ENCODE measurements at regions not wholly inside any gene's neighbourhood (a gene's known extent, or its start where the extent isn't known, plus 50 kb on each side); places are given as distances from the start of the nearest gene placed in this dataset.

GRCh38 chr1:198463709-198464108 is 76.8 kb downstream of the ATP6V1G3 start:
- H3K9me3 ChIP-seq: no peaks in the 10 kb centered on the region
- no peak overlapping the region for H3K4me3 ChIP-seq
- no peak for DNase-seq (ENCODE audit: extremely low spot score)
- H3K36me3 ChIP-seq: no peaks in the 10 kb centered on the region
- no peaks in the 10 kb centered on the region for H3K4me1 ChIP-seq
- H3K27me3 ChIP-seq: no peaks in the 10 kb centered on the region
- intact Hi-C loops (cut with DNase I): no loop called here
- no peak overlapping the region for H3K27ac ChIP-seq (replicated peaks in 1 of 4)
- TF ChIP-seq POLR2AphosphoS5 (IDR thresholded peaks at IDR 0.05): no peak

DNA sequence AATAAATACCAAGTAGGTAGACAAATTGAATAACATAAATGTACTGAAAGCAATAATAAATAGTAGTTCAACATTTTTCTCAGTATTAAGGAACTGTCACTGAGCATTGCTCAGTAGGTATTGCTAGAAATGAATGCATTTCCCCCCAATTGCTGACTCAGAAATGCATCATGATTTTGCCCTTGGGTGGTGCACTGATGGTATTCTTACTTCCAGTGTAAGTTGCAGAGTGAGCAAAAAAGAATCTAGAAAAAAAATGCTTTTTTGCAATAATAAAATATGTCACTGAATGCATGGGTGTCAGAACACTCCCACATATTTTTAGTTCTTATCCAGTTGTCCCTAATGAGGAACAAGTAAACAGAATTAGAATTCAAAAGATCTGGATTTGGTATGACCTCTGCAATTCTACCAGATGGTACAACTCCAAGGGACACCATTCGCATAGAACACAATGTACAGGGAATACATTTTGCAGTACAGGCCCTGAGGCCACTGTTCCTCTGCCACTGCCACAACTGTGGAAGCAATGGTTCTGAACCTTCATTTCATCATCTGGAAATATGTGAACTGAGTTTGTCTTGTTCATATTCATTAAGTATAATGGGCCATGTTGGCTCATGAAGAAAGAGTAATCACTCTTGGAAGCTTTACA is 78.0 kb downstream of the ATP6V1G3 start:
- 84% methylated on average over 1 of the region's 1 CpG for WGBS
- intact Hi-C loops (cut with DNase I): no loop called here
- H3K36me3 ChIP-seq: no peaks in the 10 kb centered on the region
- H3K27me3 ChIP-seq: no peaks in the 10 kb centered on the region
- DNase-seq (ENCODE audit: extremely low spot score): no peak
- no peaks in the 10 kb centered on the region for H3K9me3 ChIP-seq
- H3K4me3 ChIP-seq: no peak overlapping the region
- TF ChIP-seq, protein P1, sequence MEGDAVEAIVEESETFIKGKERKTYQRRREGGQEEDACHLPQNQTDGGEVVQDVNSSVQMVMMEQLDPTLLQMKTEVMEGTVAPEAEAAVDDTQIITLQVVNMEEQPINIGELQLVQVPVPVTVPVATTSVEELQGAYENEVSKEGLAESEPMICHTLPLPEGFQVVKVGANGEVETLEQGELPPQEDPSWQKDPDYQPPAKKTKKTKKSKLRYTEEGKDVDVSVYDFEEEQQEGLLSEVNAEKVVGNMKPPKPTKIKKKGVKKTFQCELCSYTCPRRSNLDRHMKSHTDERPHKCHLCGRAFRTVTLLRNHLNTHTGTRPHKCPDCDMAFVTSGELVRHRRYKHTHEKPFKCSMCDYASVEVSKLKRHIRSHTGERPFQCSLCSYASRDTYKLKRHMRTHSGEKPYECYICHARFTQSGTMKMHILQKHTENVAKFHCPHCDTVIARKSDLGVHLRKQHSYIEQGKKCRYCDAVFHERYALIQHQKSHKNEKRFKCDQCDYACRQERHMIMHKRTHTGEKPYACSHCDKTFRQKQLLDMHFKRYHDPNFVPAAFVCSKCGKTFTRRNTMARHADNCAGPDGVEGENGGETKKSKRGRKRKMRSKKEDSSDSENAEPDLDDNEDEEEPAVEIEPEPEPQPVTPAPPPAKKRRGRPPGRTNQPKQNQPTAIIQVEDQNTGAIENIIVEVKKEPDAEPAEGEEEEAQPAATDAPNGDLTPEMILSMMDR (IDR thresholded peaks at IDR 0.05): no peak
- no peak for TF ChIP-seq POLR2AphosphoS5 (IDR thresholded peaks at IDR 0.05)
- no peak overlapping the region for H3K27ac ChIP-seq (replicated peaks in 1 of 4)
- no peaks in the 10 kb centered on the region for H3K4me1 ChIP-seq

DNA sequence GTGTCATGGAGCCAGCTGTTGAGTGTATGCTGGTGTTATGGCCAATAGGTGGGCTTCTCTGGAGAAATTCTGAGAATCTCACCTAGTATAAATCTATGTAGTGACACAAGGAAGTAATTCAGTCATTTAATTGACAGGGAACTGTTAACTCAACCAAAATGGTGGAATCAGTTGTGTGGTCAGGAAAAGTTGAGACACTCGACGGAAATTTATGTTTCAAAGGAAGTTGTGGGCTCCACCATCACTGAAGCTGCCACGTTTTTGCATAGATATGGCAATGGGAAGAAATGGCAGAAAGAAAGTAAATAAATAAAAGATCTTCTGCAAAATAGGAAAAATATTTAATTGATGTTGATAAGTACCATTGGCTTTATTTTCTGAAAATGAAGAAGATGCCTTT is 84.5 kb downstream of the ATP6V1G3 start:
- TF ChIP-seq POLR2A (IDR thresholded peaks at IDR 0.05; ENCODE audit: low read depth): no peak
- no peak for TF ChIP-seq EP300 (IDR thresholded peaks at IDR 0.05)
- TF ChIP-seq, protein P1 (IDR thresholded peaks at IDR 0.05): no peak
- no peak overlapping the region for H3K27ac ChIP-seq (replicated peaks in 1 of 4)
- no peaks in the 10 kb centered on the region for H3K4me1 ChIP-seq
- no peaks in the 10 kb centered on the region for H3K36me3 ChIP-seq
- 83% methylated on average over 3 of the region's 3 CpGs for WGBS
- intact Hi-C loops (cut with DNase I): no loop called here
- no peak for DNase-seq (ENCODE audit: extremely low spot score)
- H3K9me3 ChIP-seq: no peaks in the 10 kb centered on the region
- H3K4me3 ChIP-seq: no peak overlapping the region
- no peaks in the 10 kb centered on the region for H3K27me3 ChIP-seq

GRCh38 chr1:198449727-198450433 is 90.6 kb downstream of the ATP6V1G3 start:
- no peak overlapping the region for H3K4me3 ChIP-seq
- no peaks in the 10 kb centered on the region for H3K36me3 ChIP-seq
- no peaks in the 10 kb centered on the region for H3K27me3 ChIP-seq
- no peak overlapping the region for H3K27ac ChIP-seq (replicated peaks in 1 of 4)
- TF ChIP-seq, protein P1 (IDR thresholded peaks at IDR 0.05): no peak
- TF ChIP-seq POLR2A (IDR thresholded peaks at IDR 0.05; ENCODE audit: low read depth) (no peak), POLR2AphosphoS5 (IDR thresholded peaks at IDR 0.05) (no peak), EP300 (IDR thresholded peaks at IDR 0.05) (no peak)
- no peaks in the 10 kb centered on the region for H3K4me1 ChIP-seq
- intact Hi-C loops (cut with DNase I): no loop called here
- WGBS: 29% methylated on average over 3 of the region's 3 CpGs
- DNase-seq (ENCODE audit: extremely low spot score): no peak
- no peaks in the 10 kb centered on the region for H3K9me3 ChIP-seq

- DNase-seq (ENCODE audit: extremely low spot score): no peak
- TF ChIP-seq EP300 (IDR thresholded peaks at IDR 0.05): no peak
- no peak for TF ChIP-seq POLR2AphosphoS5 (IDR thresholded peaks at IDR 0.05)
- no peak for TF ChIP-seq POLR2A (IDR thresholded peaks at IDR 0.05; ENCODE audit: low read depth)
- Histone ChIP-seq H3K4me3 (no peak overlapping the region), H3K27me3 (no peaks in the 10 kb centered on the region), H3K9me3 (no peaks in the 10 kb centered on the region), H3K4me1 (no peaks in the 10 kb centered on the region), H3K27ac (replicated peaks in 1 of 4) (no peak overlapping the region), H3K36me3 (no peaks in the 10 kb centered on the region)
- intact Hi-C loops (cut with DNase I): no loop called here
Observed at GRCh38 chr1:198449261-198449660, 91.2 kb downstream of the ATP6V1G3 start.

DNA sequence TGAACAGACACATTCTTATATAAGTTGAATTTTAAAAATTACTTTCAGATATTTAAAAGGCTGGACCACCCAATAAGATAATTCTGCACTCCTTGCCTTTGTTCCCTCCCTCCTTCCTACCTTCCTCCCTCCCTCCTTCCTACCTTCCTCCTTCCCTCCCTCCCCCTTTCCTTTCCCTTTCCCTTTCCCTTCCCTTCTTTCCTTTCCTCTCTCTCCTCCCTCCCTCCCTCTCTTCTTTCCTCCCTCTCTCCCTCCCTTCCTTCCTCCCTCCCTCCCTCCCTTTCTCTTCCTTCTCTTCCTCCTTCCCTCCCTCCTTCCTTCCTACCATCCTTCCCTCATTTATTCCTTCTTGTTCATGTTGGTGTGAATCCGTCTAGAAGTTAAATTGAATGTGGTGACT is 93.0 kb downstream of the ATP6V1G3 start:
- TF ChIP-seq POLR2AphosphoS5 (IDR thresholded peaks at IDR 0.05): no peak
- TF ChIP-seq, protein P1 (IDR thresholded peaks at IDR 0.05): no peak
- no peak for TF ChIP-seq POLR2A (IDR thresholded peaks at IDR 0.05; ENCODE audit: low read depth)
- no peak for TF ChIP-seq EP300 (IDR thresholded peaks at IDR 0.05)
- intact Hi-C loops (cut with DNase I): no loop called here
- no peaks in the 10 kb centered on the region for H3K27me3 ChIP-seq
- 91% methylated on average over 1 of the region's 1 CpG for WGBS
- no peak for DNase-seq (ENCODE audit: extremely low spot score)
- no peaks in the 10 kb centered on the region for H3K9me3 ChIP-seq
- no peak overlapping the region for H3K27ac ChIP-seq (replicated peaks in 1 of 4)
- H3K4me3 ChIP-seq: no peak overlapping the region
- no peaks in the 10 kb centered on the region for H3K4me1 ChIP-seq
- H3K36me3 ChIP-seq: no peaks in the 10 kb centered on the region

Measured in esophagus muscularis mucosa (tissue), 4 donors.